Caco-2 (cell line): ENCODE measurements at regions not wholly inside any gene's neighbourhood (a gene's known extent, or its start where the extent isn't known, plus 50 kb on each side); places are given as distances from the start of the nearest gene placed in this dataset.

Experiments used
- BruUV-seq: library from RNA; stranded (reverse); fragments of 400-500 nt; replicated peaks from 2 replicates; lab custom pipeline; 2021; lab: Mats Ljungman, UMichigan
- CTCF ChIA-PET: fragments of 300-600 bp; sonication (Branson Sonifier 250); formaldehyde crosslinking; loops from one replicate; lab custom pipeline; 2022; ENCODE audit warnings: antibody characterized with exemption; lab: Charles Lee
- POLR2A ChIA-PET: fragments of 300-600 bp; sonication (Branson Sonifier 250); formaldehyde crosslinking; loops from one replicate; lab custom pipeline; 2022; ENCODE audit warnings: antibody characterized with exemption; lab: Charles Lee
- DNase-seq, 2 experiments: peaks; one replicate each; pipeline versions ENCODE4 v3.0.0 to v3.0.0-alpha.2; 2020 to 2022
- H3K27me3 ChIP-seq: replicated peaks from 2 replicates; pipeline ENCODE4 v1.6.0; 2011; ENCODE audit warnings: low read length; ENCODE audit not compliant: control insufficient read depth, insufficient read depth
- H3K36me3 ChIP-seq: 2 replicates; pipeline ENCODE4 v1.5.1; 2011; ENCODE audit warnings: low read length; ENCODE audit not compliant: control insufficient read depth, insufficient read depth
- H3K4me1 ChIP-seq: fragments of 250-450 bp; sonication (Bioruptor Pico); 2 replicates; pipeline ENCODE4 v1.5.1; 2020; ENCODE audit warnings: mild to moderate bottlenecking
- H3K4me3 ChIP-seq: 2 replicates; pipeline ENCODE4 v1.5.1; 2011; ENCODE audit warnings: low read depth, mild to moderate bottlenecking, control low read depth, low read length
- H3K9me3 ChIP-seq: fragments of 250-450 bp; sonication (Bioruptor Pico); 2 replicates; pipeline ENCODE4 v1.5.1; 2020; ENCODE audit warnings: mild to moderate bottlenecking, moderate library complexity
- H3K27ac Mint-ChIP-seq: one replicate; pipeline ENCODE4 v1.8.0; 2022; ENCODE audit warnings: mixed read lengths; ENCODE audit not compliant: unreplicated experiment
- H3K27me3 Mint-ChIP-seq: one replicate; pipeline ENCODE4 v1.8.0; 2022; ENCODE audit warnings: mixed read lengths; ENCODE audit not compliant: insufficient read depth, unreplicated experiment
- H3K36me3 Mint-ChIP-seq: one replicate; pipeline ENCODE4 v1.8.0; 2022; ENCODE audit warnings: mild to moderate bottlenecking, mixed read lengths; ENCODE audit not compliant: insufficient read depth, unreplicated experiment
- H3K4me1 Mint-ChIP-seq: one replicate; pipeline ENCODE4 v1.8.0; 2022; ENCODE audit warnings: low read depth, mixed read lengths; ENCODE audit not compliant: unreplicated experiment
- H3K4me3 Mint-ChIP-seq: one replicate; pipeline ENCODE4 v1.8.0; 2022; ENCODE audit warnings: mild to moderate bottlenecking, moderate library complexity, mixed read lengths; ENCODE audit not compliant: unreplicated experiment
- H3K9me3 Mint-ChIP-seq: one replicate; pipeline ENCODE4 v1.8.0; 2022; ENCODE audit warnings: mixed read lengths; ENCODE audit not compliant: unreplicated experiment
- intact Hi-C: fragments of 100-400 bp; cut with micrococcal nuclease; formaldehyde crosslinking; loops from one replicate; pipeline ENCODE4 v1.10.0; 2022; ENCODE audit not compliant: unreplicated experiment
- TF ChIP-seq, protein P1 (sequence below), 2 experiments: fragments of 200-600 bp in 1 of 2; IDR thresholded peaks; 1 replicate in 1 of 2; 2 replicates in 1 of 2; pipeline versions ENCODE4 v1.5.1 to v1.8.0; 2011 to 2022; ENCODE audit warnings: antibody characterized with exemption in 1 of 2, control low read depth in 1 of 2, inconsistent platforms in 1 of 2, low read depth in 1 of 2, low read length in 1 of 2, mild to moderate bottlenecking in 1 of 2, moderate library complexity in 1 of 2; ENCODE audit not compliant: insufficient read depth in 1 of 2, severe bottlenecking in 1 of 2, unreplicated experiment in 1 of 2

DNA sequence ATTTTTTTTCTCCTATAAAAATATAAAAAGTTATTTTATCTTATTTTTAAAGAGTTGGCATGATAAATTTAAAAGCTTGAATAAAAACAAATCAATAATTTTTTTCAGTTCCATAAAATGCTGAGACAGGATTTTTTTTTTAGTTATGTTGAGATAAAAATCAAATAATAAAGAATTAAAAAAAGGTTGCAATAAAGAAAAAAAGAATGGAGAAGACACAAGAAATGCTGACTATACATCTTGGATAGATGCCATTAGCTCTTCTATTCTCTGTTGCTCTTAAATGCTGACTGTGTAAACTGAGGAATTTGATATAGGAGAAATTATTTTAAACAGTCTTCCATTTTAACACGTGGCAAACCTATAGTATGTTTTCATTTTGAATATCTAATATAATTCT is 2298.5 kb downstream of the MRPL39 start:
- Histone ChIP-seq H3K9me3 (no peaks in the 10 kb centered on the region), H3K36me3 (no peaks in the 10 kb centered on the region), H3K4me3 (no peak overlapping the region), H3K4me1 (no peaks in the 10 kb centered on the region), H3K27me3 (no peaks in the 10 kb centered on the region)
- no TSS peak for BruUV-seq
- intact Hi-C loops: no loop called here
- Mint-ChIP-seq H3K36me3 (no peaks in the 10 kb centered on the region), H3K4me3 (no peak overlapping the region), H3K4me1 (no peaks in the 10 kb centered on the region), H3K27ac (no peak overlapping the region), H3K27me3 (no peaks in the 10 kb centered on the region), H3K9me3 (no peaks in the 10 kb centered on the region)
- CTCF ChIA-PET: no interaction called here
- POLR2A ChIA-PET: no interaction called here
- no peak for DNase-seq
- TF ChIP-seq, protein P1, sequence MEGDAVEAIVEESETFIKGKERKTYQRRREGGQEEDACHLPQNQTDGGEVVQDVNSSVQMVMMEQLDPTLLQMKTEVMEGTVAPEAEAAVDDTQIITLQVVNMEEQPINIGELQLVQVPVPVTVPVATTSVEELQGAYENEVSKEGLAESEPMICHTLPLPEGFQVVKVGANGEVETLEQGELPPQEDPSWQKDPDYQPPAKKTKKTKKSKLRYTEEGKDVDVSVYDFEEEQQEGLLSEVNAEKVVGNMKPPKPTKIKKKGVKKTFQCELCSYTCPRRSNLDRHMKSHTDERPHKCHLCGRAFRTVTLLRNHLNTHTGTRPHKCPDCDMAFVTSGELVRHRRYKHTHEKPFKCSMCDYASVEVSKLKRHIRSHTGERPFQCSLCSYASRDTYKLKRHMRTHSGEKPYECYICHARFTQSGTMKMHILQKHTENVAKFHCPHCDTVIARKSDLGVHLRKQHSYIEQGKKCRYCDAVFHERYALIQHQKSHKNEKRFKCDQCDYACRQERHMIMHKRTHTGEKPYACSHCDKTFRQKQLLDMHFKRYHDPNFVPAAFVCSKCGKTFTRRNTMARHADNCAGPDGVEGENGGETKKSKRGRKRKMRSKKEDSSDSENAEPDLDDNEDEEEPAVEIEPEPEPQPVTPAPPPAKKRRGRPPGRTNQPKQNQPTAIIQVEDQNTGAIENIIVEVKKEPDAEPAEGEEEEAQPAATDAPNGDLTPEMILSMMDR (IDR thresholded peaks at IDR 0.05; ENCODE audit: insufficient read depth in 1 of 2, low read depth in 1 of 2, low read length in 1 of 2, severe bottlenecking in 1 of 2, unreplicated experiment in 1 of 2): no peak

DNA sequence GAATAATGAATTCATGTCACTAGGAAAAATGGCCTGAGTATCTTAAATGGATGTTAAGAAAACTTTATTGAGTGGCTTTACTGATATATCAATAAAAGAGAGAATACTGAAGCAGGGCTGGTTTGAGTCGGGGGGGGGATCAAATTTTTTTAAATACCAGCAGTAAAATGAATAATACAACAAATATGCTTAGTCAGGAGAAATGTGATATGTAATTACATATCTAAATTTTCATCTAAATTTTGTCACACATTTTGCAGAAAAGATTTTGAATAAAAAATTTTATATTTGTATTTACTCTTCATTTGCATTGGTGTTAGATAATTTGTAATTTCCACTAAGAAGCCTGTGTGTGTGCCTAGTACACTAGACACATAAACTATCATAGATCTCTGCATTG is 2300.2 kb downstream of the MRPL39 start:
- Histone ChIP-seq H3K36me3 (no peaks in the 10 kb centered on the region), H3K4me1 (no peaks in the 10 kb centered on the region), H3K4me3 (no peak overlapping the region), H3K9me3 (no peaks in the 10 kb centered on the region), H3K27me3 (no peaks in the 10 kb centered on the region)
- Mint-ChIP-seq H3K36me3 (no peaks in the 10 kb centered on the region), H3K4me3 (no peak overlapping the region), H3K27me3 (no peaks in the 10 kb centered on the region), H3K27ac (no peak overlapping the region), H3K4me1 (no peaks in the 10 kb centered on the region), H3K9me3 (no peaks in the 10 kb centered on the region)
- TF ChIP-seq, protein P1 (IDR thresholded peaks at IDR 0.05; ENCODE audit: insufficient read depth in 1 of 2, low read depth in 1 of 2, low read length in 1 of 2, severe bottlenecking in 1 of 2, unreplicated experiment in 1 of 2): no peak
- CTCF ChIA-PET: no interaction called here
- DNase-seq: no peak
- POLR2A ChIA-PET: no interaction called here
- intact Hi-C loops: no loop called here
- no TSS peak for BruUV-seq

DNA sequence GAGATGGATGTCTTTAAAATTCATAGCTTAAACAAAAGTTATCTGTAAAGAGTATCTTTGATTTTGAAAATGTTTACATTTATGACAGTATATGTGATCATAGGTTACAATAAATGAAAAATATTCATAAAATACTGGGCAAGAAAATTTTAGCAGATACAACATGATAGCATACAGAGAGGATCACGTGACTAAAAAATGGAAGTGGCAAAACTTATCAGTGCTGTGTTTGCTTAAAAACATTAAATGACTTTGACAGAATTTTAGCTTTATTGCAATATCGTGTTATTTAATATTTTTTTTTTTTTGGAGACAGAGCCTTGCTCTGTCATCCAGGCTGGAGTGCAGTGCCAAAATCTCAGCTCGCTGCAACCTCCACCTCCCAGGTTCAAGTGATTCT is 2294.1 kb downstream of the NCAM2 start:
- Mint-ChIP-seq H3K27ac (no peak overlapping the region), H3K36me3 (no peaks in the 10 kb centered on the region), H3K9me3 (peaks cover 19% of the 10 kb centered on the region), H3K4me1 (no peaks in the 10 kb centered on the region), H3K27me3 (no peaks in the 10 kb centered on the region), H3K4me3 (no peak overlapping the region)
- DNase-seq: no peak
- ChIA-PET CTCF (no interaction called here), POLR2A (no interaction called here)
- H3K27me3 ChIP-seq: no peaks in the 10 kb centered on the region
- intact Hi-C loops: no loop called here
- H3K36me3 ChIP-seq: no peaks in the 10 kb centered on the region
- H3K4me1 ChIP-seq: no peaks in the 10 kb centered on the region
- BruUV-seq: no TSS peak
- no peak overlapping the region for H3K4me3 ChIP-seq
- H3K9me3 ChIP-seq: no peaks in the 10 kb centered on the region
- TF ChIP-seq, protein P1 (IDR thresholded peaks at IDR 0.05; ENCODE audit: insufficient read depth in 1 of 2, low read depth in 1 of 2, low read length in 1 of 2, severe bottlenecking in 1 of 2, unreplicated experiment in 1 of 2): no peak
